Islet precursor cell (in vitro differentiated cells): ENCODE measurements at regions not wholly inside any gene's neighbourhood (a gene's known extent, or its start where the extent isn't known, plus 50 kb on each side); places are given as distances from the start of the nearest gene placed in this dataset.

ENCODE experiments used
- DNase-seq: peaks from one replicate; pipeline ENCODE4 v3.0.0-alpha.2; 2018

DNA sequence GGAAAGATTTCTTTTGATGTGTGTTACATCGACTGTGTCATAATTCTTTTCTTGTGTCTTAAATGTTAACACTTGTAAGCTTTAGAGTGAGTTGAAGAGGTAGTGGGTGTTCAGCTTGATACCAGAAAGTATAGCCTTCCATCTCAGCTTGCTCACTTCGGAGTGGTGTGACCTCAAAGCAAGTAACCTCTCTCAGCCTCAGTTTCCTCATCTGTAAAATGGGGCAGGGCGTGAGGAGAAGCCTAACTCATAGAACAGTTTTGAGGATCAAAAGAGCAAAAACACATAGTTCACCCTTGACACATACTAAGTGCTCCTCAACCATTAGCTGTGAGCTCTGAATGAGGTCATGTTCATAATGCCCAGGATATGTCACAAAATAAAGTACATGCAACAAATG is 434.8 kb upstream of the PROK2 start:
- no peak for DNase-seq

DNA sequence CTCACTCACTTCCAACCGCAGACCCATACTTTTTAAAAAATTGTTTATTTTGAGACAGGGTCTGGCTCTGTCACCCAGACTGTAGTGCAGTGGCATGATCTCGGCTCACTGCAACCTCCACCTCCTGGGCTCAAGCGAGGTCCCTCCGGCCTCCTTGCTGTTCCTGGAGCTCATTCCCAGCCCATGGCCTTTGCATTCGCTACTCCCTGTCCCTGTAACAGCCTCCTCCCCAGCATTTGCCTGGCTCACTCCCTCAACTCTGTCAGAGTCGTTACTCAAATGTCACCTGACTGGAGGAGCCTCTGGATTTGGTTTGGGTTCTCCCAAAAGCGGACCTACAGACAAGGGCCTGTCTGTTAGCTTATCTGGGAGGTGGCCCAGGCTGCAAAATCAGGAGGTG is 432.6 kb upstream of the PROK2 start:
- DNase-seq: no peak

DNA sequence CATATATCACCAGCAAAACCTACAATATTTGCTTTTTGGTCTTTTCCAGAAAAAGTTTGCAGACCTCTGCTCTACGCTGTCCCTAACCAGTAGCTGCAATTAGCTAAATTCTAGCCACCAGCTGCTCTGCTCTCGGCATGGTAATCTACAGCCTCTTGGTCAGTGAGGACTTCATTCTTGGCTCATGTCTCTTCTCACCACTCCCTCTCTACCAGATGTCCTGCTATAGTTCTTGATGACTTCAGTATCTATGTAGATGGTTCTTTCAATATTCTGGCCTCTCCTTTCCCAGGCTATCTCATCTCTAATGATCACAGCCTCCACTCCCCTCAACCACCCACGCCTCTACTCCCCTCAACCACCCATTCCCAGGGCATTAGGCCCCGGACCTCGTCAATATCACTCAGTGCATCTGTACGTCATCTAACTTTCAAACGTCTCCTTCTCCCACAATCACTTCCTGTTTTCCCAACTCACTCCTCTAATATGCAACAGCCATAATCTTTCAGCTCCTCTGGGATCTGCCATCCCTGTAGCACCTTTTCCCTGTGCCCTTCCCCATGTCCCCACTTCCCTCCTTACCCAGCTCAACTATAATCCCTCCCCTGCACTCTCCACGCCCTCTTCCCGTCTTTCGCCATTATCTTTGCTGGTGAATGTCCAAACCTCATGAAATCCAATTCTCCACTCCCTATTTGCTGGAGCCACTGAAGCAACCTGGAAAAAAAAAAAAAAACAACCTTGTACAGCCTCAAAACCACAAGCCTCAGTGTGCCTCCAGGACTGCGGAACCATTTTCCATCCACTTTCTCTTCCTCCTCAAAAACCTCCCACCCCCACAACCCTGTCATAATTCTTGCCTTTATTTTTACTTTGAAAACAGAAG is 429.4 kb upstream of the PROK2 start:
- DNase-seq: no peak

DNA sequence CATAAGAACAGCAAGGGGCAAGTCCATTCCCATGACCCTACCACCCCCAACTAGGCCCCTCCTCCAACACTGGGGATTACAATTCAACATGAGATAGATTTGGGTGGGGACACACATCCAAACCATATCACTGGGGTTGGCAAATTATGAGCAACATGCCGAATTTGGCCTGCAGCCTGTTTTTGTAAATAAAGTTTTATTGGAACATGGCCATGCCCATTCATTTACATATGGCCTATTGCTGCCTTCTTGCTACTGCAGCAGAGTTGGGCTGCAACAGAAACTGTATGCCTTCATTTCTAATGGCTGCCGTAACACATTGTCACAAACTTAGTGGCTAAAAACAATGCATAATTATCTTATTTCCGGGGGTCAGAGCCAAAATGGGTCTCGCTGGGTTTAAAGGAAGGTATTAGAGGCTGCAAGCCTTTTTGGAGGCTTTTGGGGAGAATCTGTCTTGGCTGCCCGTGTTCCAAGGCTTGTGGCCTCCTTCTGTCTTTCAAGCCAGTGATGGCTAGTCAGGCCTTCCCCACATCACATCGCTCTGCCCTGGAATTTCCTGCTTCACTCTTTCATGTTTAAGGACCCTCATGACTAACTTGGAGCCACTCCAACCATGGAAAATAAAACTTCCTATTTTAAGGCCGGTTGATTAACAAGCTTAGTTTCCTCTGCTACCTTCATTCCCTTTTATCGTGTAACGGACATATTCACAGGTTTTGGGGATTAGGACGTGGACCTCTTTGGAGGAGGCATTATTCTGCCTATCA is 428.5 kb upstream of the PROK2 start:
- no peak for DNase-seq

DNA sequence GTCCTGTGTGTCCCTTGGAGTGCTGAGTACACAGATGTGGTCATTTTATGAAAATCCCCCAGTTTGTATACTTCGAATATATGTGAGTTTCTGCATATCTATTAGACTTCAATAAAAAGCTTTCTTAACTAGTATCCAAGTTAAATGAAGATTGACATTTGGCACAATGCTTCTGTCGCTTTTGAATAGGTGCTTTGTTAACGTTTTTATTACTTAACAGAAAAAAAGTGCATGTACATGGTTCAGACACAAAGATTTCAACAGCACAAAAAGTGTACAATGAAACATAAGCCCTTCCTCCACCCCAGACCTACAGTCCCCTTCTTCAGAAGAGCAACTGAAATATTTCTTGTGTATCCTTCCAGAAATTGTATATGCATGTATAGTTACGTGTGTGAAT is 427.4 kb upstream of the PROK2 start:
- no peak for DNase-seq

DNA sequence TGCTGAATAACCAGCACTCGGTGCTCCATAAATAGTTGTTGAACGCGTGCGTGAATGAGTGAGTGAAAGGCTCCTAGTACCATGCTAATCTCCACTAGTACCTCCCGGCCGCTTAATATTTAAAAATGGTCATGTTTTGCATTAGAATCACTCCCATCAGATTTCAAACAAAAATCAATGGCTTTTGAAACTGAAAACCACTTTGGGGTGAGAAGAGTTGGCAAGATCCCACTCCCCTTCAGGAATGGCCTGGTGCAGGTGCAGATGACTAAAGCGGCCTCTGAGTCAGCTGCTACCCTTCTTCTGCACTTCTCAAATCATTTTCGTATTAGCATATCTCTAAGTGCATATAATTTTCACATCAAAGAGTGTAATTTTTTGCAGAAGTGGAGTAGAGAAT is 425.3 kb upstream of the PROK2 start:
- DNase-seq: no peak

DNA sequence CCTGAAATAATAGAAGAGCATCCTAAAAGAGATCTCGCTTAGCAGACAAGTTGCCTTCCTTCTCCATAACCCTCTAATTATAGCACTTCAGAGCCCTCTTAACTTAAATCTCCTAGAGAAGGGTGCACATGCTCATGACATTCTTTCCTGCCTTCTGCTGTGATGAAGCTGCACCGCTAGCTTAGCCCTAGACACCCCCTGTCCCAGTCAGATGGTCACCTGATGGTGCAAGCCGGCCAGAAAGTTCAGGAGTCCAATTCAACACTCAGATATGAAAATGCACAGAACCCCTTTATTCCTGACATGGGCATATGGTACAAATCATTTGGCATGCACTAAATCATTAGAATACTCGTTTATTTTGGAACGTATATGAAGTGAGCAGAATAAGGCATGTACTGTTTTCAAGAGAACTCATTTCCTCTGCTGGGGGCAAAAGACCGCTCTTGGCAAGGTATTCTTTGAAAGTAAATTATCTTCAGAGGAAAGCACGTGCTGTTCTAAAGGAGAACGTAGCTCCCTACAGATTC is 420.4 kb upstream of the PROK2 start:
- no peak for DNase-seq

DNA sequence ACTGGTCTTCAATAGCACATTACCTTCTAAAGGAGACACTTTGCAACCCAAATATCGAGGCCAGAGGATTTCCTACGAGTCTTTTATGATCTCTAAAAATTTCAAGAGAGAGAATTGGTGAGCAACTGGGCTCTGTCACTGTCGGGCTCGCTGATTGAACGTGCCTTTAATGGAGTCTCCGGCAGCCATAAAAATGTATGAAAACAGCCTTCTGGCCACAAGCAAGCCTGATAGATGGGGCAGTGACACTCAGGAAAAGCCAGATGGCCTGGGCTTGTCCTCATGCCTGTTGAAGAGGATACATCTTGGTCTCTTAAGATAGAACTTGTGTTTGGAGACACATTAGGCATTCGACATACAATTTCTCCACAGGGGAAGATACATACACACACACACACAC is 419.5 kb upstream of the PROK2 start:
- DNase-seq: peak; percentile 64

DNA sequence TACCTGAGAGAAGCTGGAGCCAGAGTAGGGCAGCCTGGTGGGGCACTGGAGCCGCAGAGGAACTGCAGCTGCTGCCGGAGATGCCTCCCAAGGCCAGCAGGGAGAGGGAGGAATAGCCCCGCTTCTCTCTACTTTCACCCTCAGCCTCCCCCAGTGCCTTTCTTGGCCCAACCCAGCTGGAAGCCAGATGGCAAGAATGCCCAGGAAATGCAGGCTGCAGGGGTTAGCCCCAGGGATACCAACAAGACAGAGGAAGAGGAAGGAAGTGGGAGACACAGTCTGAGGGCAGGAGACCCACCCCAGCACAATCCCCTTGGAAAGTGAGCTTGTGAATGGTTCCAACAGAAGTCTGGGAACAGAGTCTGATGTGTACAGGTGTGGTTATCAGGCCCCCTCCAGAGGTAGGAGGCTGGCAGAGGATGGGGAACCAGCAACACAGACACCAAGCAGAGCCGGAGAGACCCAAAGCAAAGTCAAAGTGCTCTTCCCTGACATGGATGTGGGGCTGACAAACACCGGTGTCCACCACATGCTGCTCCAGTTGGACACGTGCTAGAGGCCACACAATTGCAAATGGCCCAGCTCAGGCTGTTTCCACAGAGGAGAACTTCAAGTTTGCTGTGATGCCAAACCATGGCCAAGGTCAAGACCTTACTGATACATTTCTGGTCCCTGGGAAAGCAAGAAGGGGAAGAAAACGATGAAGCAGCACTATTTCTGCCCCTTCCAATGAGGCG is 418.8 kb upstream of the PROK2 start:
- DNase-seq: no peak

DNA sequence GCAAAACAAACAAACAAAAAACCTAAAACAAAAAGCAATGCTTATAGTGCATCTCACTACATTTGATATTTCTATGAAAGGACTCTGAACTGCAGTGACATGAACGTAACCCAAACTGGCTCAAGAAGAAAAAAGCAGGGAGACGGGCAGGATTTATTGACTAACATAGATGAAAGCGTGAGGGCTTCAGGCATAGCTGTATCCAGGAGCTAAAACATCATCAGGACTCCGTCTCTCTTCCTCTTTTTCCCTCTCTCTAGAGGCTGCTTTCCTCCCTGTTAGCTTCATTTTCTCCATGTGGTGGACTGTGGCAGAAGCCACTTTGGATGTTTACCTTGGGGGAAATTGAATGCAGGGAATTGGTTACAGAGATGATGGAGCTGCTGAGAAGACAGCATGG is 418.2 kb upstream of the PROK2 start:
- DNase-seq: no peak

DNA sequence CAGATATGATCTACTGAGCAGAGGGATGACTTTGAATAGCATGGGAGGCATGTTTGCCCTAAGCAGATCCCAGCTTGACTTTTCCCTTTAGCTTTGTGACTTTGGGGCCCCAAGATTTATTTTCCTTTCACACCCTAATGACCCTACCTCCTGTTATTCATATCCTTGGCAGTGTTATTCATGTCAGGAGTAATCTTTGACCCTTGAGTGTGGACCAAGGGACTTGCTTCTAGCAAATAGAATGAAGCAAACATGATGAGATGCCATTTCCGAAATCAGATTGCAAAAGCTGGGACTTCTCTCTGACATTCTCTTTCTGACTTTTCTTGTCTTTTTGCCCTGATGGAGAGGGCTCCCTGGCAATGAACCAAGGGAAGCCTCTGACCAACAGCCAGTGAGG is 415.4 kb upstream of the PROK2 start:
- no peak for DNase-seq

DNA sequence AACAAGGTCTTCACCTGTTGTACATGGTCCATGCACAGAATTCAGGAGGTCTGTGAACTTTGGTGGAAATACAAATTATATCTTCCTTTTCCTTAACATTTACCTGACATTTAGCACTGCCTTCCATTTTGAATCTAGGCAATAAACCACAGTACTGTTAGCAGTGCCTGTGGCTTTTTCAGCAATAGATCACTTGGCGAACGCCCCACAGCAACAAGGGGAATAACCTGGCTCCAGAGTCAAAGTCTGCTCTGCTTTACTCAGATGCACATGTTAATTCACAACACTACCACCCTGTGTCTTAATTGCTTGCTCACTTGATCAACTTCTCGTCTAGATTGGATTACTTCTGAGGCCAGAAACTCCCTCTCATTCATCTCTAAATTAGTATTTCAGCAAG is 414.6 kb upstream of the PROK2 start:
- no peak for DNase-seq

DNA sequence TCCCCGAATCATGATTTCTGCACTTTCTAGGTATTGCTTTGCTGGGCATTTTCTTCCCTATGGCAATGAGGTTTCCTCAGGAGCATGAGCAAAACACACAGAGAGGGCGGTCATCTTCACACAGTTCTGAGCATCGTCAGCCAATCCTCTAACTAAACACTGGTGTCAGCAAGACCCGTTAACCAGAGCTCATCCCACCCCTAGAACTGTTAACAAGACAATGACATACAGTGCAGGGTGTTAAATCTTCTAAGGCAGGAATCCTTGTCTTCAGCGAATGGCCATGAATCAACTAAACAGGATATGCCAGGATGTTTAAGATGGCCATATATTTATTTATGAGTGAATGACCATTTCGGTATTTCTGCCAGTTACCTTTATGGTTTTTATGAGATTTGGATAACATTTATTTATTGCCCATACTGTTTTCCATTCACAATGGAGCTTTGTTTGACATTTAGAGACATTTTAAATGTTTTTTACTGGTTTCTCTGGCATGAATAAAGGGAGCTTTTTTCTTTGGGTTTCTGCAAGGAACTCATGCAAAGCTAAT is 411.5 kb upstream of the PROK2 start:
- no peak for DNase-seq

DNA sequence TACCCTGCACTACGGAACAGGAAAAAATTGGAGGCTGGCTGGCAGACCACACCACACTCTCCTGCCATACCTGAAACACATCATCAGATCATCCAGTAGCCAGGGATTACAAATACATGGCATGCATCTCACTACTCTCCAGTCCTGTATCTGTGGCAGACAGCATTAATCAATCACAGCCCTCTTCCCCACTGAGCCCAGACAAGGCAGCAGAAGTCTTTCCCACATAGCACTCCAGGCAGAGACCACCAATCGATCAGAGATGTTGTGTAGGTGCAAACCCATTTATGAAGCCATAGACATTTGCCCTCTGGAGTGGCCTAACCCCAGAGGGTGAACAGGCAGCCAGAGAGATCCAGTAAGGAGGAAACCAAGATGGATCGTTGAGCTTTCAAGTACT is 410.9 kb upstream of the PROK2 start:
- DNase-seq: no peak

DNA sequence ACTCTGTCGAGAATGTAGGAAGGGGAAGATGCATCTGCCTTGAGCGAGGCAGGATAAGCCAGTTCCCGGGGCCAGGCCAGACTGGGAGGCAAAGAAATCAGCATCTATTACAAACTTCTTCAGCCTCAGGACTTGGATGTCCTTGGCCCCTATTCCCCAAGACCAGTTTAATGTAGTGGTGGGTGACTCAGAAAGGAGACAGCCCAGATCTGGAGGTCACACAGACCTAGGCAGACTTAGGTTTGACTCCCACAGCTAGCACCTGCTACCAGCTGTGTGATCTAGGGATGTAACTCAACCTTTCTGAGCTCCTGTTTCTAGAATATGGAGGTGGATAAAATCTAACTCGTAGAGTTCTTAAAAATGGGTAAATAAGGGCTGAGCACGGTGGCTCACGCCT is 409.5 kb upstream of the PROK2 start:
- no peak for DNase-seq

DNA sequence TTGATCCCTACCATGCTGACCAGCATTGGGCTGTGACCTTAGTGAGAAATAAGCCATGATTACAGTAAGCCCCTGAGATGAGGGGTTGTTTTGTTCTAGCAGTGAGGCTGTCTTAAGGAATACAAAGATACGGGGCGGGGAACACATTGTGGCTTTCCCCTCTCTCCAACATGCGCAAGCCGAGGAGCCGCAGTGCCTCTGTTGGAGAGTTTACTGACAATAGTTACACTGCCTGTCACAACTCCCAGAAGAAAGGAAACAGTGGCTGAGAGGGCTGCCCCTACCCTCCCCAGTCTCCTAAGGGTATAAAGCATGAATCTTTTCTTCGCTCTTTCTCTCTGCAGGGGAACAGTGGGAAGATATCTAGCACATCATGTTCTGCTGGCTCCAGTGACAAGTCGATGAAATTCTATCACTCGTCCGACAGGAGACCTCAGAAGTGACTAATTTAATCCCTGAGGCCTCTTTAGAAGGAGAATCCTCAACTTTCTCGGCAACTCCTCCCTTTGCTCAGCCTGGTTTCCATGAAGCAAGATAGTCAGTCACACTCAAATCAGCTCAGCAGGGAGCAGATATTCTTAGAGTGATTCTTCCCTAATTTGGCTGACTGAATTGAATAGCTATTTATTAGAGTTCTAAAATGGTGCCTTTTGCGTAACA is 409.0 kb upstream of the PROK2 start:
- DNase-seq: no peak

DNA sequence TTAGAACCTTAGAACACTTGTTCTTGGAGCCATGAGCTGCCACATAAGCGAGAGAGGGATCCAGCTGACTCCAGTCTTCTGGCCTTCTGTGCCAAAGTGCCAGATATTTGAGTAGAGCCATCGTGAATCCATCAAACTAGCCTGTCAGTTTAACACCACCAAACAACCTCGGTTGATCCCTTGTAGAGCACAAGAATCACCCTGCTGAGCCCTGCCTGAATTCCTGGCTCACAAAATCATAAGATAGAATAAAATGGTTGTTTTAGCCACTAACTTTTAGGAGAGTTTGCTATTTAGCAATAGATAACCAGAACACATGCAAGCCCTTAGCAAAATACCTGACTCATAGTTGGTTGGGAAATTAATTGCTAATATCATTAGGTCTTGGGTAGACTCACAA is 407.6 kb upstream of the PROK2 start:
- no peak for DNase-seq

DNA sequence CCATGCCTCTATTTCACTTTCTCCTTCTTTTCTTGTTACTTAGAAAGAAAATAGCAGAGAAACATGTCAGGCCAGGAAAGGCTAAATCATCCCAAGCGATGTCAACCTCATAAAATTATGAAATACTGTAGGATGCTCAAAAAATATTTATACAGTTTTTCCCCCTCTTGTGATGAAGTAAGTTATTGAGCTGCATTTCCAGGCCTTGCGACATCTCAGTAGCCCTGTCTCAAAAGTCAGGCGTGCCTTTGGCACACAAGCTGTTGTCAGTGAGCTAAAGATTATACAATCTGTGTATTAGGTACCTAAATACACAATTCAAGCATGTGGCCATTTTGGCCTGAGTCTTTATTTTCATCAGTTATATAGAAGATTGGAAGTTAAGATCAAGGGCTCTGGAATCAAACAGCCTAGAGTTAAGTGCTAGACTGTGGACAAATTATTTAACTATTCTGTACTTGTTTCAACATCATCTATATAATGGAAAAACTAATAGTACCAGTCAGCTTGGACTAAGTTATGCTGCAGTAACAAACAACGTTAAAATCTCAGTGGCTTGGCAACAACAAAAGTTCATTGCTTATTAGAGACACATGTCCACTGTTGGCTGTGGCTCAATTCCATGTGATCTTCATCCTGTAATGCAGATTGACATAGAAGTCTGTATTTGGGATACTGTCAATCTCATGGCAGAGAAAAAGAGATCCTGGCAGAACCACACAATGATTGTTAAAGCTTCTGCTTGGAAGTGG is 406.4 kb upstream of the PROK2 start:
- no peak for DNase-seq

DNA sequence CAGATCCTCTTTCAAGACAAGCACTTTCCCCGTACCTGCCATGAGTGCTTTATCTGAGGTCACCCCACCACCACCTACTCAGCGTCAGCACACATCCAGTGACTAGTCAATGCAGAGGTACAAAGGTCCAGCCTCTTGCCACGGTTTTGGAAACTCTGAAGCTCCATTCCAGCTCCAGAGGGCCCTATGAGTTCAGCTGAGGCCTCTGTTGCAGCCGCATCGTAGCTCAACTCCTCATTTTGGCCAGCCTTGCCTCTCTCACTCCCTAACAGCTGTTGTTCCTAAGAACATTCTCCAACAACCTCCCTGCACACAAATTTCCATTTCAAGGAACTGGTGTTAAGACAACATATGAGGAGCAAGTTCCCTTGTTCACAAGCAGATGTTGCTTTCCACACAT is 405.1 kb upstream of the PROK2 start:
- no peak for DNase-seq

DNA sequence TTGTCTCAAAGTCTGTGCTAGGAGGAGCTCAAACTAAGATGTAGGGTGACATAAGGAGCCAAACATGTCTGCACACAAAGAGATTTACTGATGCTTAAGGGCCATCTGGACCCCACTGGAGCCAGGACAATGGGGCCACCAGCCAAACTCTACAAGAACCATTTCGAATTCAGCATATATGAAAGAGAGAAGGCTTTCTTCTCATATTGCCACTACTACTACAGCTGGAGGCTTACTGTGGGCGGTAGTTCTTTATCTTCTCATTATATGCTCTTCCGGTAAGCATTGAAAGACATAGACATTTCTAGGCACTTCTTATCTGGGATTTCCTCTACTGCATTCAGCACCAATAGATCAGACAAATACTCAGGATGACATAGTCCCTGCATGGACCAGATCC is 404.4 kb upstream of the PROK2 start:
- DNase-seq: no peak

DNA sequence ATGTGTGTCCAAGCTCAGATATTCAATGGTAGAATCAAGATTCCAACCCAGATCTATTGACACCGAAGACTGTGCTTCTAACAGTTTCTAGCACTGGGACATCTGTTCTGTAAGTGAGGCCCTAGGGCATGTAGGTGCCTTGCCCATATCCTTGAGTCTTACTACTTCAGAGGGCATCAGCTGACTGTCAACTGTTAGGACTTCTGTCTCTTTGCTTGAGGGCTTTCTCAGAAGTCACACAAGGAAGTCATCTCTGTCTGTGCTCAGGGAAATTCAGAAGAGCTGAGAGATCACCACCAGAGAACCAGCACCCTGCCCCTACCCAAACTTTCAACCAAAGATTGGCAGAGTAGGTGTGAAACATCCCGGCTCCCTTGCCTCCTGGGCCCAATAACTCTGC is 403.6 kb upstream of the PROK2 start:
- DNase-seq: no peak

DNA sequence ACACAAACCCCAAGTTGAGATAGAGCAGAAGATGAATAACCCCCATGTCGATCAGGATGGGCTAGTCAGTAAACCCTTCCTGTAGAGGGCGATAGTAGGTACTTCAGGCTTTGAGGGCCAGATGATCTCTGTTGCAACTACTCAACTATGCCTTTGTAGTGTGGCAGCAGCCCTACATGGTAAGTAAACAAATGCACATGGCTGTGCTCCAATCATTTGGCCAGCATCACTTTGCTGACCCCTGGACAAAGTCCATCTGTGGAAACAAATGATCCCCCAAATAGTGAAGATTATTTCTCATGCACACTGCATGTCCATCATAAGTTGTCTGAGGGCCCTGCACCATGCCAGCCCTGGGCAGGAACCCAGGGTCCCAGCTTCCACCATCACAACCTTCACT is 402.2 kb upstream of the PROK2 start:
- DNase-seq: no peak
